K562 (cell line): ENCODE measurements at regions not wholly inside any gene's neighbourhood (a gene's known extent, or its start where the extent isn't known, plus 50 kb on each side); places are given as distances from the start of the nearest gene placed in this dataset.

Experiments used
- ATAC-seq: fragments of 200-7000 bp; cut with Tn5 transposase; 3 replicates; pipeline ENCODE4 v1.9.1; 2020; ENCODE audit warnings: moderate library complexity
- BruUV-seq: library from RNA; stranded (reverse); fragments of 400-500 nt; replicated peaks from 2 replicates; lab custom pipeline; 2021; lab: Mats Ljungman, UMichigan
- CTCF ChIA-PET: fragments of 300-600 bp; formaldehyde crosslinking; extraction: SDS; loops from one replicate; lab custom pipeline; 2021; ENCODE audit warnings: low intra/inter-chr PET ratio; lab: Yijun Ruan, JAX
- POLR2A ChIA-PET: fragments of 300-600, 350-650 bp; sonication (Branson Sonifier 250); formaldehyde crosslinking; extraction: SDS; loops from one replicate; lab custom pipeline; 2021; ENCODE audit warnings: antibody characterized with exemption, inconsistent platforms; lab: Yijun Ruan, JAX
- DNase-seq, 4 experiments: peaks; one replicate each; pipeline versions ENCODE4 v3.0.0 to v3.0.0-alpha.2; 2011 to 2018; ENCODE audit warnings: low spot score in 3 of 4, mixed read lengths in 3 of 4; ENCODE audit errors: extremely low read depth in 1 of 4
- FAIRE-seq: peaks from 2 replicates; lab custom pipeline; 2011; peaks lifted over from hg19 to GRCh38; lab: Jason Lieb, UNC
- H2AFZ ChIP-seq: 2 replicates; pipeline ENCODE4 v1.6.0; 2011; ENCODE audit warnings: low read depth, low read length, control low read depth, inconsistent platforms
- H3K27ac ChIP-seq: fragments of 200-600 bp; 3 replicates; pipeline ENCODE4 v1.8.0; 2011; ENCODE audit warnings: low read depth, mild to moderate bottlenecking, control low read depth, inconsistent platforms, low read length, moderate library complexity, mixed read lengths; ENCODE audit errors: extremely low read depth
- H3K27me3 ChIP-seq, 2 experiments: fragments of 300-600 bp in 1 of 2; 2 replicates in 1 of 2; 3 replicates in 1 of 2; pipeline versions ENCODE4 v1.6.0 to v1.8.0; 2011; ENCODE audit warnings: inconsistent platforms in 2 of 2, low read length in 2 of 2, mild to moderate bottlenecking in 1 of 2, mixed read lengths in 1 of 2, moderate library complexity in 1 of 2; ENCODE audit not compliant: control insufficient read depth in 2 of 2, insufficient read depth in 2 of 2
- H3K36me3 ChIP-seq: fragments of 300-600 bp; 3 replicates; pipeline ENCODE4 v1.8.0; 2011; ENCODE audit warnings: mild to moderate bottlenecking, low read length, inconsistent platforms; ENCODE audit not compliant: control insufficient read depth, insufficient read depth
- H3K4me1 ChIP-seq, 2 experiments: fragments of 200-600 bp in 1 of 2; replicated peaks in 1 of 2; 2 replicates in 1 of 2; 3 replicates in 1 of 2; pipeline versions ENCODE4 v1.5.1 to v1.8.0; 2011; ENCODE audit warnings: inconsistent platforms in 2 of 2, low read length in 2 of 2, mild to moderate bottlenecking in 1 of 2, mixed read lengths in 1 of 2, moderate library complexity in 1 of 2; ENCODE audit not compliant: control insufficient read depth in 2 of 2, insufficient read depth in 2 of 2
- H3K4me2 ChIP-seq: 2 replicates; pipeline ENCODE4 v1.6.1; 2011; ENCODE audit warnings: low read length, control low read depth, inconsistent platforms, mixed read lengths; ENCODE audit not compliant: insufficient read depth
- H3K4me3 ChIP-seq: fragments of 200-600 bp; sonication (generic), shearing (Covaris generic); 2 replicates; pipeline ENCODE4 v1.5.1; 2016; ENCODE audit warnings: control low read depth, inconsistent platforms
- H3K79me2 ChIP-seq: fragments of 200-600 bp; 3 replicates; pipeline ENCODE4 v1.8.0; 2011; ENCODE audit warnings: low read length, inconsistent platforms; ENCODE audit not compliant: control insufficient read depth, insufficient read depth
- H3K9ac ChIP-seq, 2 experiments: 2 replicates each; pipeline versions ENCODE4 v1.6.0 to v1.6.1; 2011; ENCODE audit warnings: low read depth in 2 of 2, low read length in 2 of 2, control low read depth in 1 of 2, inconsistent platforms in 1 of 2, mild to moderate bottlenecking in 1 of 2, mixed read lengths in 1 of 2; ENCODE audit not compliant: insufficient read depth in 1 of 2
- H3K9me1 ChIP-seq: one replicate; pipeline ENCODE4 v1.6.0; 2011; ENCODE audit warnings: inconsistent platforms, mild to moderate bottlenecking, low read length, moderate library complexity; ENCODE audit not compliant: control insufficient read depth, insufficient read depth
- H3K9me3 ChIP-seq: replicated peaks from 2 replicates; pipeline ENCODE4 v1.5.1; 2011; ENCODE audit warnings: low read depth, low read length, inconsistent platforms; ENCODE audit not compliant: control insufficient read depth, insufficient read depth
- H4K20me1 ChIP-seq: replicated peaks from 2 replicates; pipeline ENCODE4 v1.6.1; 2011; ENCODE audit warnings: low read length, inconsistent platforms, mixed read lengths; ENCODE audit not compliant: control insufficient read depth, insufficient read depth
- BHLHE40 ChIP-seq: IDR thresholded peaks from 2 replicates; pipeline ENCODE4 v1.6.1; 2011; ENCODE audit warnings: low read length, improper control_type of control experiment
- CBX2 ChIP-seq: fragments of 200-600 bp; sonication (generic); IDR thresholded peaks from one replicate; pipeline ENCODE4 v1.6.1; 2012; ENCODE audit warnings: mild to moderate bottlenecking, low read length, inconsistent platforms; ENCODE audit not compliant: insufficient read depth, poor library complexity, severe bottlenecking
- ETS2 ChIP-seq: IDR thresholded peaks from 2 replicates; pipeline ENCODE4 v1.6.1; 2016; ENCODE audit warnings: borderline replicate concordance, missing genetic modification characterization, mild to moderate bottlenecking, moderate library complexity, missing compliant biosample characterization; ENCODE audit not compliant: poor library complexity, severe bottlenecking
- IRF2 ChIP-seq: sonication (generic); formaldehyde crosslinking; IDR thresholded peaks from 2 replicates; pipeline ENCODE4 v1.8.1; 2022; ENCODE audit warnings: mild to moderate bottlenecking, missing genetic modification reagents
- KLF13 ChIP-seq: fragments of 450-650 bp; IDR thresholded peaks from 2 replicates; pipeline ENCODE4 v1.6.1; 2016; ENCODE audit warnings: missing genetic modification characterization, low read depth, mild to moderate bottlenecking, missing compliant biosample characterization, moderate library complexity, borderline replicate concordance
- U2AF1 ChIP-seq: fragments of 200-400 bp; formaldehyde crosslinking; optimal IDR thresholded peaks from 2 replicates; pipeline ENCODE3; 2017; ENCODE audit warnings: mild to moderate bottlenecking, low read depth, low read length, moderate library complexity
- ZBTB49 ChIP-seq: sonication (generic); formaldehyde crosslinking; IDR thresholded peaks from 2 replicates; pipeline ENCODE4 v1.8.0; 2022; ENCODE audit warnings: missing genetic modification reagents, mild to moderate bottlenecking, borderline replicate concordance
- ZBTB9 ChIP-seq: fragments of 450-650 bp; formaldehyde crosslinking; IDR thresholded peaks from 2 replicates; pipeline ENCODE4 v1.4.0; 2020; ENCODE audit warnings: mild to moderate bottlenecking, moderate library complexity
- ZNF24 ChIP-seq: fragments of 450-650 bp; IDR thresholded peaks from 2 replicates; pipeline ENCODE4 v1.6.1; 2016
- ZNF518B ChIP-seq: fragments of 250-450 bp; sonication (Bioruptor Pico); IDR thresholded peaks from 2 replicates; pipeline ENCODE4 v1.5.0; 2021; ENCODE audit warnings: mild to moderate bottlenecking, moderate library complexity
- WGBS: fragments of 100-300 bp; shearing (Covaris generic); methylation state at CpG from one replicate; pipeline ENCODE4 v1.1.6; 2016; ENCODE audit warnings: low coverage, mixed read lengths; ENCODE audit not compliant: insufficient coverage; ENCODE audit errors: missing lambda C conversion rate; 5-methylcytosine and 5-hydroxymethylcytosine counted together
- in situ Hi-C: fragments of 300-500 bp; cut with MboI; formaldehyde crosslinking; loops from 4 replicates; pipeline ENCODE4 v1.15.0; 2018; ENCODE audit warnings: inconsistent platforms, mixed read lengths
- intact Hi-C: fragments of 100-400 bp; cut with micrococcal nuclease; formaldehyde crosslinking; loops from 2 replicates; pipeline ENCODE4 v1.14.2; 2022
- TF ChIP-seq, protein P1 (sequence below), 2 experiments: fragments of 200-800 bp in 1 of 2; sonication (Bioruptor generic) in 1 of 2; sonication (generic) in 1 of 2; formaldehyde crosslinking in 1 of 2; IDR thresholded peaks in 1 of 2; conservative IDR thresholded peaks in 1 of 2; 2 replicates each; pipeline versions ENCODE4 v1.5.0 to v1.6.1; 2016 to 2020; ENCODE audit warnings: missing compliant biosample characterization in 1 of 2, missing genetic modification characterization in 1 of 2, missing genetic modification reagents in 1 of 2

- Histone ChIP-seq H3K9me1 (no peaks in the 10 kb centered on the region), H3K4me1 (no peaks in the 10 kb centered on the region), H3K27me3 (no peaks in the 10 kb centered on the region), H3K9ac (no peak overlapping the region)
- POLR2A ChIA-PET = no interaction called here
- WGBS = 0% methylated on average over 3 of the region's 4 CpGs
- TF ChIP-seq BHLHE40 = no peak
- no peak for TF ChIP-seq KLF13 (tag)
- TF ChIP-seq ETS2 = no peak
- no peak for TF ChIP-seq ZNF24
- TF ChIP-seq ZBTB49 (CRISPR knock-in tag) = no peak
- no peak for TF ChIP-seq ZBTB9 (CRISPR knock-in tag)
- TF ChIP-seq CBX2 = no peak
- no peak for TF ChIP-seq IRF2 (CRISPR knock-in tag)
- TF ChIP-seq U2AF1 = no peak
- no peak for TF ChIP-seq ZNF518B
- TF ChIP-seq, protein P1, sequence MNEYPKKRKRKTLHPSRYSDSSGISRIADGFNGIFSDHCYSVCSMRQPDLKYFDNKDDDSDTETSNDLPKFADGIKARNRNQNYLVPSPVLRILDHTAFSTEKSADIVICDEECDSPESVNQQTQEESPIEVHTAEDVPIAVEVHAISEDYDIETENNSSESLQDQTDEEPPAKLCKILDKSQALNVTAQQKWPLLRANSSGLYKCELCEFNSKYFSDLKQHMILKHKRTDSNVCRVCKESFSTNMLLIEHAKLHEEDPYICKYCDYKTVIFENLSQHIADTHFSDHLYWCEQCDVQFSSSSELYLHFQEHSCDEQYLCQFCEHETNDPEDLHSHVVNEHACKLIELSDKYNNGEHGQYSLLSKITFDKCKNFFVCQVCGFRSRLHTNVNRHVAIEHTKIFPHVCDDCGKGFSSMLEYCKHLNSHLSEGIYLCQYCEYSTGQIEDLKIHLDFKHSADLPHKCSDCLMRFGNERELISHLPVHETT (CRISPR knock-in tag; conservative IDR thresholded peaks at IDR 0.05 in 1 of 2, IDR thresholded peaks at IDR 0.05 in 1 of 2) = no peak
- TF ChIP-seq, all 486 proteins: peak for 0
- Histone ChIP-seq H3K9me3 (no peaks in the 10 kb centered on the region), H2AFZ (no peak overlapping the region), H3K36me3 (no peaks in the 10 kb centered on the region), H3K4me3 (no peak overlapping the region), H3K27ac (no peak overlapping the region), H3K79me2 (no peaks in the 10 kb centered on the region), H3K4me2 (no peak overlapping the region), H4K20me1 (no peaks in the 10 kb centered on the region)
- no TSS peak for BruUV-seq
- intact Hi-C loops = no loop called here
- in situ Hi-C loops = no loop called here
- FAIRE-seq (no peak), DNase-seq (no peak), ATAC-seq (no peak)
- CTCF ChIA-PET = no interaction called here
These were observed 135.3 kb upstream of the VCX2 start for GRCh38 chrX:8306291-8306925.
